Transverse colon (tissue), 4 donors: ENCODE measurements at regions not wholly inside any gene's neighbourhood (a gene's known extent, or its start where the extent isn't known, plus 50 kb on each side); places are given as distances from the start of the nearest gene placed in this dataset.

Experiments used
- POLR2AphosphoS5 ChIP-seq, 3 donors: sonication (generic); formaldehyde crosslinking; IDR thresholded peaks; one replicate each; pipeline ENCODE4 v1.6.1; 2016; ENCODE audit warnings: antibody characterized with exemption in 3 of 3
- TF ChIP-seq, protein P1 (sequence below), 5 experiments: fragments of 200-600 bp in 3 of 5; fragments of 450-650 bp in 2 of 5; sonication (generic) in 3 of 5; IDR thresholded peaks; 1 replicate in 2 of 5; 2 replicates in 3 of 5; pipeline ENCODE4 v1.5.1; 2016 to 2017; ENCODE audit warnings: antibody characterized with exemption in 5 of 5, inconsistent platforms in 3 of 5, mild to moderate bottlenecking in 2 of 5, moderate library complexity in 1 of 5

DNA sequence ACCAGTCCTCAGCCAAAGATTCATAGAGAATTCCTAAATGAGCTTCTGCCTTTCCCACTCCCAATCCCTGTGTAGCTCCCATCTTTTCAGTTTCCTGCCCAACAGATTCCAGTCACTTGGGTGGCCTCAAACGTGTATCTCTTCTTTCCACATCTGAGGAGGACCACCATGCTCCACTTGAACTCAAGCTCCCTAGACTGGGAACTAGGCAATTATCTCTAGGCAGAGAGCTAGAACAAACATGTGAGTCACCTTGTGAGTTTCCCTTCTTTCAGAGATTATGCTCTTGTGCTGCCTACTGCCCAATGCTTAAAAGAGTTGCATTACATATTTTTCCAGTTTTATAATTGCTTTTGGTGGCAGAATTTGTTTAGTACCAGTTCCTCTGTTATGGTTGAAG, 178.0 kb downstream of the MDFIC start:
- TF ChIP-seq, protein P1, sequence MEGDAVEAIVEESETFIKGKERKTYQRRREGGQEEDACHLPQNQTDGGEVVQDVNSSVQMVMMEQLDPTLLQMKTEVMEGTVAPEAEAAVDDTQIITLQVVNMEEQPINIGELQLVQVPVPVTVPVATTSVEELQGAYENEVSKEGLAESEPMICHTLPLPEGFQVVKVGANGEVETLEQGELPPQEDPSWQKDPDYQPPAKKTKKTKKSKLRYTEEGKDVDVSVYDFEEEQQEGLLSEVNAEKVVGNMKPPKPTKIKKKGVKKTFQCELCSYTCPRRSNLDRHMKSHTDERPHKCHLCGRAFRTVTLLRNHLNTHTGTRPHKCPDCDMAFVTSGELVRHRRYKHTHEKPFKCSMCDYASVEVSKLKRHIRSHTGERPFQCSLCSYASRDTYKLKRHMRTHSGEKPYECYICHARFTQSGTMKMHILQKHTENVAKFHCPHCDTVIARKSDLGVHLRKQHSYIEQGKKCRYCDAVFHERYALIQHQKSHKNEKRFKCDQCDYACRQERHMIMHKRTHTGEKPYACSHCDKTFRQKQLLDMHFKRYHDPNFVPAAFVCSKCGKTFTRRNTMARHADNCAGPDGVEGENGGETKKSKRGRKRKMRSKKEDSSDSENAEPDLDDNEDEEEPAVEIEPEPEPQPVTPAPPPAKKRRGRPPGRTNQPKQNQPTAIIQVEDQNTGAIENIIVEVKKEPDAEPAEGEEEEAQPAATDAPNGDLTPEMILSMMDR (IDR thresholded peaks at IDR 0.05) = no peak
- TF ChIP-seq POLR2AphosphoS5 (IDR thresholded peaks at IDR 0.05) = no peak
